Hematopoietic multipotent progenitor cell treated with erythropoietin and hydrocortisone succinate and interleukin-3 and kit ligand, for 17 days (in vitro differentiated cells): ENCODE measurements at regions not wholly inside any gene's neighbourhood (a gene's known extent, or its start where the extent isn't known, plus 50 kb on each side); places are given as distances from the start of the nearest gene placed in this dataset.
"Not testable (repeated sequence)": the region's sequence is repeated elsewhere in the genome, so short reads cannot be mapped to it uniquely, and the experiment has no call there.

Experiments
- DNase-seq: peaks from one replicate; pipeline ENCODE4 v3.0.0-alpha.2; 2015; ENCODE audit warnings: low spot score

DNA sequence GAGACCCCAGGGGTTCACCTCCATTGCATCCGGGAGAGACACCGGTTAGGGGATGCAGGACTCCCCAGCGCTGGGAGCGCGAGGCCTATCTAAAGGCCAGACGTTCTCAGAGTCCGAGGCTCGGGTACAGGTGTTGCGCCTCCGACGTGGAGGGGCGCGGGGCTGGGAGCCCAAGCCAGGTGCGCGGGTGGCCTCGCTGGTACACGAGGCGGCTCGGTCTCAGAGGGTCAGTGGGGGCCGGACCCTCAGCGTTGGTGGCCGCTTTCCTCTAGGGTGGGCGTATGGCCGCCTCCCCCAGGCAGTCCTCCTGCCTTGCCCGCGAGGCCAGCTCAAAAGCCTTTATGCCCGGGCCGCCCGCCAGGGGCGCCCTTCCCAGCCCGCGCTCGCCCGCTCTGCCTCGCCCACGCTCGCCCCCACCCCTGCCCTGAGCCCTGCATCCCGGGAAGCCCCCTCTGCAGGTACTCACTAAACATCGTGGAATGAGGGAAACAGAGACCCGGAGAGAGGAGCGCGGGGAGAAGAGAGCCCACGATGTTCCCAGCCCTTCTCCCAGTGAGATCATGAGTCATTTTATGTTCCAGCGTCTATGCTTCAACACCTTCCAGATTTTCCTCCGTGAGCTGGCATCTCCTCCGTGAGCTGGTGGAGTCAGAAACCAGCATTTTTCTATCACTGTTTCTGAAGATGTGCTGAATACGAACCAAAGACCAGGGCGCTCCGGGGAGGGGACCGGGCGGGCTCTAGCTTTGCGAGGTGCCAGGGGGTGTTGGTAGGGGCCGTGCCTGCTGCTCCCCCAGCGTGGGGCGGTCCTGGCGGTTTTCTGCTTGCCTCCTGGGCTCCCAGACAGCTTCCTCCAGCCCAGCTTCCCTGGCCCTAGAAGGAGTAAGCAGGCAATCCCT is 73.8 kb downstream of the DIO3 start:
- DNase-seq: no peak

DNA sequence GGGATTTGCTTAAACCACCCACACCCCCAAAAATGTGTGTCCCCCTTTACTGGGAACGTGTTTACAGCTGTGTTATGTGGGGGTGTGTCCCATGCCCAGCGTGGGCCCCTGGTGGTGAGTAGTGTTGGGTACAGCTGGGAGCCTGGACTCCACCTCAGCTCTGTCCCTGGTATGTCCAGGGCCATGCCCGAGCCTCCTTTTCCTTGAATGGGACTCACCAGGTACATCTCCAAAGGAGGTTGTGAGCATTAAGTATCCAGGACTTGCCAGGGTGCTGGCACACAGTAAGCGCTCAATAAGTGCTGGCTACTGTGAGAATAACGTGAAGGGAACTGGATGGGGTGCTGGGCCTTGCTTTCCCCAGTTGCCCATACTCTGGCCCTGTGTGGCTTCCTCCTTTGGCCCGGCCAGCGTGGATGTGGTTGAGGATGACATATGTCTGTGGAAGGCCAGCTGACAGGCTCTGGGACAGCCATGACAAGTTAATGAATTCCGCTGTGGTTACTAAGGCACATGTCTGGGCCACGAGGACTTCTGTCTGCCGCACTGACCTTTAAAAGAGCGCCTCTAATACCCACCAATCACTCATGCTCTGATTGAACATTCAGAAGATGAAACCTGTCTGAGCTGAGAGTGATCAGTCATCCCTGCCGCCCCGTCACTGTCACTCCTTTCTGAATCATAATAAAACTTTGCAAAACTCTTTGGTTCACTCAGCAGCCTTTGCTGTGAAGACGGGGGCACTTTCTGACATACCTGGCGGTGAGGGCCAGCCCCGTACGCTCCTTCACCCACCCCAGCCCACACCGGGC is 74.7 kb downstream of the DIO3 start:
- no peak for DNase-seq

DNA sequence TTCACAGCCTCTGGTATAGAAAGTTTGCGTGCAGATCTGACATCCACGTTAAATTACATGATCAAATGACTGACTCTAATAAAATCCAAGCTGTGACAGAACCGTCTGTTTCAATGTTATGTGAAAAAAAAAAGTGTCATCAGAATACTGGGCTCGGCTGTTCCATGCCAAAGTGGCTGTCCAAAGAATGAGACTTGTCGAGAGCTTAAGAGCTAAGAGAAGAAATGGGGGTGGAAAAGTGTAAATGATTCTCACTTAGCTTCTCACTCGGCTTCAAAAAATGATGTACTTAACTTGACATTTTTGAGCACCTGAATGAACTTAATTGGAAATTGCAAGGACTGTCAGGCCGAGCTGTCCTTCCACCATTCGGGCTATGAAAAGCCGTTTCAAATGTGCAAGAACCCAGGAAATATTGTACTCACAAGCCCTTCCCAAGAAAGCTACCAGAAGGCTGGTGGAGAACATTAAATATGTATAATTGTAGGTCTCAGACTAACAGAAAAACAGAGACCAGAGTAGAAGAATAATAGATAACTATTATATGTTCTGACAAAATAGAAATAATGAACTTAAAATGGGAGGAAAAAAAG is 78.0 kb downstream of the DIO3 start:
- no peak for DNase-seq

DNA sequence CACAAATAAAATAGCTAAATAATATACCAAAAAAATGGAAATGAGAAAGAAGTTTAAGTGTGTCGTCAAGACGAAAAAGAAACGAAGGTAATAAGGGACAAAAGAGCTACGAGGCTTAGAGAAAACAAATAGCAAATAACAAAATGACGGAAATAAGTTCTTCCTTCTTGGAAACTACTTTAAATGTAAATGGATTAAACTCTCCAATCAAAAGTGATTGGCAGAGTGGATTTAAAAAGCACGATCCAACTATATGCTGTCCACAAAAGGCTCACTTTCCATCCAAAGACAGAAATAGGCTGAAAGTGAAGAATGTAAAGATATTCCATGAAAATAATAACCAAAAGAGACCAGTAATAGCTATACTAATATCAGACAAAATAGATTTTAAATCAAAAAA is 82.4 kb downstream of the DIO3 start:
- DNase-seq: no peak

DNA sequence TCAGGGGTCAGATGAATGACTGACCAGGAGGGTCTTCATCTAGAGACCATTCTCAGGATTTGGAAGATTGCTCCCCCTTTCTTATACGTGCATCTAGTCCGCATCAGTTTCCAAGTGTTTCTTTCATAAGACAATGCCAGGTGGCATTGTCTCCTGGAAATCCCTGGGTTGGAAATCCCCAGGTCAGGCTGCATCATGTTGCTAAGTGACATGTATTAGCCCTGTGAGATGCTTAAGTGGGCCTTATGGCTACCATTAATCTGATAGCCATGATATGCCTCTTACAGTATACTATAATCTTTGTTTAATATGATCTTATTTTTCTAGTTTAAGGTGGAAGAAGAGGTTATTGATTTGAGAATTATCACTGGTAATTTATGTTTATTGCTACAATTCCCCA is 92.8 kb downstream of the DIO3 start:
- DNase-seq: no peak

DNA sequence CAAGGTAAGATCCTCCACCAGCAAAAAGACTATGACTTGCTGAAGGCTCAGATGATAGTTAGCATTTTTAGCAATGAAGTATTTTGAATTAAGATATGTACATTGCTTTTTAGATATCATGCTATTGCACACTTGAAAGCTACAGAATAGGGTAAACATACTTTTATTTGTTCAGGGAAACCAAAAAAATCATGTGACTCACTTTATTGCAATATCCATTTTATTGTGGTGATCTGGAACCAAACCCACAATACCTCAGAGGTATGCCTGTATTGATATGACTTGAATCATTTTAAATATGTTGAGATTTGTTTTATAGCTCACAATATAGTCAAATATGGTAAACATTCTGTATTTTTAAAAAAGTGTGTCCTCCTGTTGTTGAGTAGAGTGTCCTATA is 96.1 kb downstream of the DIO3 start:
- DNase-seq: no peak

DNA sequence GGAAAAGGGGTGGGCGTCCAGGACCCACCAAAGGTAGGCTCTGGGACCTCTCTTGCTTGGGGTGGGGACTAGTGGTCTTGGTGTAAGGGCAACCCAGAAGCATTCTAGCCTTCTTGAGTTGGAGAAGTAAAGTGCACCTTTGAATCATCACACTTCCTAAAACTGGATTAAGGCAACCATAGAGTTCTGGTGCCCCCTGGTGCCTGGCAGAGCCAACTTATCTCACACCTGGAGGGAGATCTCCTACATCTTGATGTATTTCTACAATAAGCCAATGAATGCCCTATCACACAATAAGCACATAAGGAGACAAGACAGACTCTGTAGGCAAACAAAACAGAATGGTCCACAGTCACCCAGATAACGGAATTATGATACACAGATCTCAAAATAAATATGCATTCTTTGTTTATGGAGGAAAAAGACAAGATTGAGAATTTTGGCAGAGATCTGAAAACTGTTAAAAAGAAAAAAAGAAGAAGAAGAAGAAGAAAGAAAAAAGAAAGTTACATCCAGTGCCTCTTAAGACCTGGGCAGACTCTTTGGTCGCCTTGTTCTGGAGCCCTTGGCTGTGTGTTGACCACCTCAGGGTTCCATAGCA is 95.9 kb upstream of the PPP2R5C start:
- no peak for DNase-seq

DNA sequence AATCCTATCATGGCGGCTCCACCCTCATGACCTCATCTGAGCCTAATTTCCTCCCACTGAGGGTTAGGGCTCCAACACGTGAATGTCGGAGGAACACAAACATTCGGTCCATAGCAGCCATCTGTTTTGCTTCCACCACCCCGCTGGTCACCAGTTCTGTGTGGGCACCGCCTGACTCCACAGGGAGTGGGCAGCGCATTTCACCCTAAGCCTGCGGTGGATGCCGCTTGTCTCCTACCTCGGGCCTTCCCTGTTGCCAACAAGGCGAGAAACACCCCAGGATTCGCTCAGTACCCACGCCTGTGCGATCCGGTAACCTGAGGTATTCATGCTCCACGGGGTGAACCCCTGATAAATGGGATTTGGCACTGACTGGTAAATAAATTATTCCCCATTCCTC is 95.2 kb upstream of the PPP2R5C start:
- no peak for DNase-seq

DNA sequence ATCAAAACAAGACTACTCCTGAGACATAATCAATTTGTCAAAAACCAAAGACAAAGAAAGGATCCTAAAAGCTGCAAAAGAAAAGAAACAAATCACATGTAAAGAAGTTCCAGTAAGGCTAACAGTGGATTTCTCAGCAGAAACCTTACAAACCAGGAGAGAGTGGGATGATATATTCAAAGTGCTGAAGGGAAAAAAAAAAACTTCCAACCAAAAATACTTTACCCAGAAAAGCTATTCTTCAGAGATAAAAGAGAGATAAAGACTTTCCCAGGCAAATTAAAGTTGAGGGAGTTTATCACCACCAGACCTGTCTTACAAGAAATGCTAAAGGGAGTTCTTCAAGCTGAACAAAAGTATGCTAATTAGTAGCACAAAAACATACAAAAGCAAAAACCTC is 91.9 kb upstream of the PPP2R5C start:
- DNase-seq: no peak

DNA sequence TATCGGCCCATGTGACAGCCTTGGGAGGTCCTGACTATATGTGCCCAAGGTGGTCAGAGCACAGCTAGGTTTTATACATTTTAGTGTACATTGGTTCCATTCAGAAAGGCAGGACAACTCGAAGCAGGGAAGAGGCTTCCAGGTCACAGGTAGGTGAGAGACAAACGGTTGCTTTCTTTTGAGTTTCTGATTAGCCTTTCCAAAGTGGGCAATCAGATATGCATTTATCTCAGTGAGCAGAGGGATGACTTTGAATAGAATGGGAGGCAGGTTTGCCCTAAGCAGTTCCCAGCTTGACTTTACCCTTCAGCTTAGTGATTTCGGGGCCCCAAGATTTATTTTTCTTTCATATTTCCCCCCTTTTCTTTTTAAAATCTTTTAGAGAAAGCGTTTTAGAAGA is 87.6 kb upstream of the PPP2R5C start:
- no peak for DNase-seq

DNA sequence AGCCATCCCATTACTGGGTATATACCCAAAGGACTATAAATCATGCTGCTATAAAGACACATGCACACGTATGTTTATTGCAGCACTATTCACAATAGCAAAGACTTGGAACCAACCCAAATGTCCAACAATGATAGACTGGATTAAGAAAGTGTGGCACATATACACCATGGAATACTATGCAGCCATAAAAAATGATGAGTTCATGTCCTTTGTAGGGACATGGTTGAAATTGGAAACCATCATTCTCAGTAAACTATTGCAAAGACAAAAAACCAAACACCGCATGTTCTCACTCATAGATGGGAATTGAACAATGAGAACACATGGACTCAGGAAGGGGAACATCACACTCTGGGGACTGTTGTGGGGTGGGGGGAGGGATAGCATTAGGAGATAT is 85.7 kb upstream of the PPP2R5C start:
- not testable (repeated sequence) for DNase-seq

DNA sequence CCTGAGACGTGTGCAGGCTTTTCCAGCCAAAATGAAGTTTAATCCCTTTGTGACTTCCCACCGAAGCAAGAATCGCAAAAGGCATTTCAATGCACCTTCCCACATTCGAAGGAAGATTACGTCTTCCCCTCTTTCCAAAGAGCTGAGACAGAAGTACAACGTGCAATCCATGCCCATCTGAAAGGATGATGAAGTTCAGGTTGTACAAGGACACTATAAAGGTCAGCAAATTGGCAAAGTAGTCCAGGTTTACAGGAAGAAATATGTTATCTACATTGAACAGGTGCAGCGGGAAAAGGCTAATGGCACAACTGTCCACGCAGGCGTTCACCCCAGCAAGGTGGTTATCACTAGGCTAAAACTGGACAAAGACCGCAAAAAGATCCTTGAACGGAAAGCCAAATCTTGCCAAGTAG is 83.6 kb upstream of the PPP2R5C start:
- DNase-seq: not testable (repeated sequence)

DNA sequence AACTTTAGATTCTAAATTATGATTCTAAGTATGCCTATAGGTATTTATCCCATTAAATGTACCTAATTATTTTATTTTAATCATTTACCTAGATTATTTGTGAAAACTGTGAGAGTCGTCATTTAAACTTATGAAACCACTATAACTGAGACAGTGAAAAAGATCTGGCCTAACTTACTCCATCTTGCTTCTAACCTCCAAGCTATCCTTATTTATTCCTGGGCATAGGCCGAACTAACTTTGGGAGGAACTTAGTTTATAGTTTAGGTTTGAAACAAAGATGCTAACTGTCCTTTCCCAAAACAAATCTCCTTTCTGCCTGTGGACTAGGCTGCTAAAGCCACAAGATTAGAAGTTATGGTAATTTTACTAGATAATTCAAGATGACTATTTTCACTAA is 79.7 kb upstream of the PPP2R5C start:
- DNase-seq: no peak

DNA sequence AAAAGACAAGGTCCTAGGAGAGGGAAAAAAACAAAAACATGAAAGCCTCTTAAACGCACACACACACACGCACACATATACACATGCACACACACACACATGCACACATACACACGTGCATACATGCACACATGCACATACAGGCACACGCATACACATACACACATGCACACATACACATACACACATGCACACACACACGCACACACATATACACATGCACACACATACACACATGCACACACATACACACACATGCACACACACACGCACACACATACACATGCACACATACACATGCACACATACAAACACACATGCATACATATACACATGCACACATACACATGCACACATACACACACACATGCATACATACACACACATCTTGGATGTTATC is 78.1 kb upstream of the PPP2R5C start:
- no peak for DNase-seq

DNA sequence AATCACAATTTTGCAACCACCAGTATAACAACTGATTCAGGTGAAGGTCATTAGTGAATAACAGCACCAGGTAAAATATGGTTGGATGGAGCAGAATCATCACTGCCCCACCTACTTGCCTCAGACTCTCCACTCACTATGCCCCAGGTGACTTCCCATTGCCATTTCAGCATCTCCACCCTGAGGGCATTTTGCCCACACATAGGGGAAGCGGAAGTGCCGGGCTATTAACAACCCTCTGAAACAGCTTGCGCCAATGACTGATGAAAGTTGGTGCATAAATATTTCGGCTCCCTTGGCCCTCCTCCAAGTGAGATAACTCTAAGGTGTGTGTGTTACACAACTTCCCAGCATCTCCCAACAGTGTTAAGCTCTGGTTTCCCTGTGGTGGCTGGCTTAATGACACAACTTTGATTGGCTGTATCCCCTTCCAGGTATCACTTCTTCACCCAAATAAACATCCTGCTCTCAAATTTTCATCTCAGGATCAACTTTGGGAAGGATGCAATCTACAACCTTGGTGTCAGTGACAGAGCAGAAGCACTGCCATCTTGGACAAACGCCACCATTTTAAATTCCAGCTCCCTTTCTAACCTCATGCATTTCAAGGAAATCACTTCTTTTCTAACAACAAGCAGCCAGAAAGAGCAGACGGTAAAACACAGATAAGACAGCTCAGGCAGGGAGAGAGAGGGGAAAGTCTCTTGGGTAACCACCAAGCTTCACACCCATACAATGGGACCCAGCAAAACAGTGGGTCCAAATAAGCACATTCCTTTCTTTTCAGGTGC is 73.6 kb upstream of the PPP2R5C start:
- DNase-seq: no peak

DNA sequence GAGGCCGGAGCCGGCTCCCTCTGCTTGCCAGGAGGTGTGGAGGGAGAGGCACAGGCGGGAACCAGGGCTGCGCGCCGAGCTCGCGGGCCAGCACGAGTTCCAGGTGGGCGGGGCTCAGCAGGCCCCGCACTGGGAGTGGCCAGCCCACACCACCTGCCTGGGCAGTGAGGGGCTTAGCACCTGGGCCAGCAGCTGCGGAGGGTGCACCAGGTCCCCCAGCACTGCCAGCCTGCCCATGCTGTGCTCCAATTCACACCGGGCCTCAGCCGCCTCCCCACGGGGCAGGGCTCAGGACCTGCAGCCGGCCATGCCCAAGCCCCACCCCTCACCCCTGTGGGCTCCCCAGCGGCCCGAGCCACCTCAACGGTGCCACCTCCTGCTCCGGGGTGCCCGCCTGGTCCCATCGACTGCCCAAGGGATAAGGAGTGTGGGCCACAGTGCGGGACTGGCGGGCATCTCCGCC is 72.4 kb upstream of the PPP2R5C start:
- DNase-seq: no peak

DNA sequence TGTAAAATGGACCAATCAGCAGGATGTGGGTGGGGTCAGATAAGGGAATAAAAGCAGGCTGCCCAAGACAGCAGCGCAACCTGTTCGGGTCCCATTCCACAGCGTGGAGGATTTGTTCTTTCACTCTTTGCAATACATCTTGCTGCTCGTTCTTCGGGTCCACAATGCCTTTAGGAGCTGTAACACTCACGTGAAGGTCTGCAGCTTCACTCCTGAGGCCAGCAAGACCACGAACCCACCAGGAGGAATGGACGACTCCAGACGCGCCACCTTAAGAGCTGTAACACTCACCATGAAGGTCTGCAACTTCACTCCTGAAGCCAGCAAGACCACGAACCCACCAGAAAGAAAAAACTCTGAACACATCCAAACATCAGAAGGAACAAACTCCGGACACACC is 71.5 kb upstream of the PPP2R5C start:
- DNase-seq: not testable (repeated sequence)

DNA sequence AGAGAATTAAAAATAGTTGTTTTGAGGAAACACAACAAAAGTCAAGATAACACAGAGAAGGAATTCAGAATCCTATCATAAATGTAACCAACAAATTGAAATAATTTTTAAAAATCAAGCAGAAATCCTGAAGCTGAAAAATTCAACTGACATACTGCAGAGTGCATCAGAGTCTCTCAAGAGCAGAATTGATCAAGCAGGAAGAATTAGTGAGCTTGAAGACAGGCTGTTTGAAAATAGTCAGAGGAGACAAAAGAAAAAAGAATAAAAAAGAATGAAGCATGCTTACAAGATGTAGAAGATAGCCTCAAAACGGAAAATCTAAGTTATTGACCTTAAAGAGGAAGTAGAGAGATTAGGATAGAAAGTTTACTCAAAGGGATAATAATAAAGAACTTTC is 65.8 kb upstream of the PPP2R5C start:
- no peak for DNase-seq

DNA sequence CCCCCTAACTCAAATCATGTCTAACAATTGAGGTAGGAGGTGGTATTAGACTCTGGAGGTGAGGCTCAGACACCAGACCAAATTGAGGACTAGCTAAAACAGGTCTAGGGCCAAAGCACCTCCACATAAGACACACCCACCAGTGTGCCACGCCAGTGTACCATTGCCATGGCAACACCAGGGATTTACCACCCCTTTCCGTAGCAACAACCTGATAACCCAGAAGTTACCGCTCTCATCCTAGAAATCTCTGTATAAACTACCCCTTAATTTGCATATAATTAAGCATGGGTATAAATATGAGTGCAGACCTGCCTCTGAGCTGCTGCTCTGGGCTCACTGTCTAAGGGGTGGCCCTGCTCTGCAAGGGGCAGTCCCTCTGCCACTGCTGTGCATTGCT is 57.4 kb upstream of the PPP2R5C start:
- DNase-seq: no peak

DNA sequence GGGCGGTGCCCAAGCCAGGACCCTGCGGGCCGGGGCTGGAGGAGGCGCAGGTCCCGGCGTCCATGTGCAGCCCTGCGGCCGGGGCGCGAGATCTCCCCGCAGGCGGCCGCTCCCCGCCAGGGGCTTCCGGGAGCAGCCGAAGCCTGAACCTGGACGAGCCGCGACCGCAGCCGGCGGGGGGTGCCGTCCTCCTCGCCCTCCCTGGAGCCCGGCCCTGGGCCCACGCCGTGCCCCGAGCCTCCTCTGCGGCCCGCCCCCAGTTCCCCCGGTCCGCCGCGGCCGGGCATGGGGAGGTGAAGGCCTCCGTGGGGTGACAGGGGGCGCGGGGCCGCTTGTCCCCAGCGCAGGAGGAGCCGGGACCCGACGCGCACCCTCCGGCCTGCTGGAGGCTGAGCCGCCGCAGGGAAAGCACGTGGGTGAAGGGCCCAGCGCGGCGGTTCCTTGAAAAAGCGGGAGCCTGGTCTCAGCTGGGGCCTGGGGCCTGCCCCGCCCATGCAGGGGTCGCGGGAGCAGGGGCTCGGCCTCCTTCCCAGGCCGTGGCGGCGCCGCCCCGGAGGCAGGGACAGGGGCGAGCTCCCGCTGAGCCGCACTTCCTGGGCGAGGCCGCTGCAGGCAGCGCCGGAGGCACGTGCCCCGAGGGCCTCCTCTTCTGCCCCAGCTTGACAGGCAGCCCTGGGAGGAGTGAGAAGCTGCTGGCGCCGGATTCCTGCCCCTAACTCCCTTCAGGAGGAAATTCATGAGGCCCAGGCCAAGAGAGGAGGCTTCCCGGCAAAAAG is 55.6 kb upstream of the PPP2R5C start:
- DNase-seq: no peak
